K562 (cell line): ENCODE measurements at regions not wholly inside any gene's neighbourhood (a gene's known extent, or its start where the extent isn't known, plus 50 kb on each side); places are given as distances from the start of the nearest gene placed in this dataset.

Experiments
- ATAC-seq: fragments of 200-7000 bp; cut with Tn5 transposase; 3 replicates; pipeline ENCODE4 v1.9.1; 2020; ENCODE audit warnings: moderate library complexity
- BruUV-seq: library from RNA; stranded (reverse); fragments of 400-500 nt; replicated peaks from 2 replicates; lab custom pipeline; 2021; lab: Mats Ljungman, UMichigan
- CTCF ChIA-PET: fragments of 300-600 bp; formaldehyde crosslinking; extraction: SDS; loops from one replicate; lab custom pipeline; 2021; ENCODE audit warnings: low intra/inter-chr PET ratio; lab: Yijun Ruan, JAX
- POLR2A ChIA-PET: fragments of 300-600, 350-650 bp; sonication (Branson Sonifier 250); formaldehyde crosslinking; extraction: SDS; loops from one replicate; lab custom pipeline; 2021; ENCODE audit warnings: antibody characterized with exemption, inconsistent platforms; lab: Yijun Ruan, JAX
- DNase-seq, 4 experiments: peaks; one replicate each; pipeline versions ENCODE4 v3.0.0 to v3.0.0-alpha.2; 2011 to 2018; ENCODE audit warnings: low spot score in 3 of 4, mixed read lengths in 3 of 4; ENCODE audit errors: extremely low read depth in 1 of 4
- FAIRE-seq: peaks from 2 replicates; lab custom pipeline; 2011; peaks lifted over from hg19 to GRCh38; lab: Jason Lieb, UNC
- H2AFZ ChIP-seq: 2 replicates; pipeline ENCODE4 v1.6.0; 2011; ENCODE audit warnings: low read depth, low read length, control low read depth, inconsistent platforms
- H3K27ac ChIP-seq: fragments of 200-600 bp; 3 replicates; pipeline ENCODE4 v1.8.0; 2011; ENCODE audit warnings: low read depth, mild to moderate bottlenecking, control low read depth, inconsistent platforms, low read length, moderate library complexity, mixed read lengths; ENCODE audit errors: extremely low read depth
- H3K27me3 ChIP-seq, 2 experiments: fragments of 300-600 bp in 1 of 2; 2 replicates in 1 of 2; 3 replicates in 1 of 2; pipeline versions ENCODE4 v1.6.0 to v1.8.0; 2011; ENCODE audit warnings: inconsistent platforms in 2 of 2, low read length in 2 of 2, mild to moderate bottlenecking in 1 of 2, mixed read lengths in 1 of 2, moderate library complexity in 1 of 2; ENCODE audit not compliant: control insufficient read depth in 2 of 2, insufficient read depth in 2 of 2
- H3K36me3 ChIP-seq: fragments of 300-600 bp; 3 replicates; pipeline ENCODE4 v1.8.0; 2011; ENCODE audit warnings: mild to moderate bottlenecking, low read length, inconsistent platforms; ENCODE audit not compliant: control insufficient read depth, insufficient read depth
- H3K4me1 ChIP-seq, 2 experiments: fragments of 200-600 bp in 1 of 2; replicated peaks in 1 of 2; 2 replicates in 1 of 2; 3 replicates in 1 of 2; pipeline versions ENCODE4 v1.5.1 to v1.8.0; 2011; ENCODE audit warnings: inconsistent platforms in 2 of 2, low read length in 2 of 2, mild to moderate bottlenecking in 1 of 2, mixed read lengths in 1 of 2, moderate library complexity in 1 of 2; ENCODE audit not compliant: control insufficient read depth in 2 of 2, insufficient read depth in 2 of 2
- H3K4me2 ChIP-seq: 2 replicates; pipeline ENCODE4 v1.6.1; 2011; ENCODE audit warnings: low read length, control low read depth, inconsistent platforms, mixed read lengths; ENCODE audit not compliant: insufficient read depth
- H3K4me3 ChIP-seq: fragments of 200-600 bp; sonication (generic), shearing (Covaris generic); 2 replicates; pipeline ENCODE4 v1.5.1; 2016; ENCODE audit warnings: control low read depth, inconsistent platforms
- H3K79me2 ChIP-seq: fragments of 200-600 bp; 3 replicates; pipeline ENCODE4 v1.8.0; 2011; ENCODE audit warnings: low read length, inconsistent platforms; ENCODE audit not compliant: control insufficient read depth, insufficient read depth
- H3K9ac ChIP-seq, 2 experiments: 2 replicates each; pipeline versions ENCODE4 v1.6.0 to v1.6.1; 2011; ENCODE audit warnings: low read depth in 2 of 2, low read length in 2 of 2, control low read depth in 1 of 2, inconsistent platforms in 1 of 2, mild to moderate bottlenecking in 1 of 2, mixed read lengths in 1 of 2; ENCODE audit not compliant: insufficient read depth in 1 of 2
- H3K9me1 ChIP-seq: one replicate; pipeline ENCODE4 v1.6.0; 2011; ENCODE audit warnings: inconsistent platforms, mild to moderate bottlenecking, low read length, moderate library complexity; ENCODE audit not compliant: control insufficient read depth, insufficient read depth
- H3K9me3 ChIP-seq: replicated peaks from 2 replicates; pipeline ENCODE4 v1.5.1; 2011; ENCODE audit warnings: low read depth, low read length, inconsistent platforms; ENCODE audit not compliant: control insufficient read depth, insufficient read depth
- H4K20me1 ChIP-seq: replicated peaks from 2 replicates; pipeline ENCODE4 v1.6.1; 2011; ENCODE audit warnings: low read length, inconsistent platforms, mixed read lengths; ENCODE audit not compliant: control insufficient read depth, insufficient read depth
- ARID1B ChIP-seq: fragments of 450-650 bp; IDR thresholded peaks from 2 replicates; pipeline ENCODE4 v1.6.1; 2016; ENCODE audit warnings: antibody characterized with exemption, mild to moderate bottlenecking, inconsistent platforms
- CBX3 ChIP-seq, 2 experiments: IDR thresholded peaks; 1 replicate in 1 of 2; 2 replicates in 1 of 2; pipeline ENCODE4 v1.6.1; 2012; ENCODE audit warnings: inconsistent platforms in 2 of 2, low read length in 2 of 2, borderline replicate concordance in 1 of 2, control low read depth in 1 of 2
- CSDE1 ChIP-seq, 2 experiments: fragments of 450-650 bp; IDR thresholded peaks; 2 replicates each; pipeline ENCODE4 v1.6.1; 2016; ENCODE audit warnings: mild to moderate bottlenecking in 1 of 2
- ELF4 ChIP-seq: fragments of 450-650 bp; formaldehyde crosslinking; IDR thresholded peaks from 2 replicates; pipeline ENCODE4 v1.4.0; 2022; ENCODE audit warnings: missing genetic modification characterization
- EP400 ChIP-seq: fragments of 450-650 bp; IDR thresholded peaks from 2 replicates; pipeline ENCODE4 v1.6.1; 2017; ENCODE audit warnings: antibody characterized with exemption, mild to moderate bottlenecking, moderate library complexity
- HIVEP1 ChIP-seq: fragments of 250-450 bp; sonication (Bioruptor Pico); IDR thresholded peaks from 2 replicates; pipeline ENCODE4 v1.4.0; 2020; ENCODE audit warnings: mild to moderate bottlenecking
- HMGN3 ChIP-seq: IDR thresholded peaks from 2 replicates; pipeline ENCODE4 v1.6.1; 2011; ENCODE audit warnings: borderline replicate concordance, low read depth, mild to moderate bottlenecking, mixed read lengths, low read length; ENCODE audit not compliant: insufficient read length; ENCODE audit errors: extremely low read depth
- MAX ChIP-seq: sonication (generic); formaldehyde crosslinking; IDR thresholded peaks from 2 replicates; pipeline ENCODE4 v1.9.0; 2022; ENCODE audit warnings: mild to moderate bottlenecking, missing genetic modification reagents
- MTA2 ChIP-seq: fragments of 450-650 bp; IDR thresholded peaks from 2 replicates; pipeline ENCODE4 v1.6.1; 2016; ENCODE audit warnings: low read depth
- NELFE ChIP-seq: IDR thresholded peaks from 2 replicates; pipeline ENCODE4 v1.6.1; 2011; ENCODE audit warnings: mild to moderate bottlenecking; ENCODE audit not compliant: insufficient read depth, insufficient read length
- RBM22 ChIP-seq: fragments of 200-400 bp; formaldehyde crosslinking; IDR thresholded peaks from 2 replicates; pipeline ENCODE4 v1.6.1; 2018; ENCODE audit warnings: low read length, low read depth; ENCODE audit not compliant: poor library complexity, severe bottlenecking
- SIX5 ChIP-seq, 2 experiments: IDR thresholded peaks; 2 replicates each; pipeline ENCODE4 v1.6.1; 2011; ENCODE audit warnings: low read length in 2 of 2, borderline replicate concordance in 1 of 2, low read depth in 1 of 2, mild to moderate bottlenecking in 1 of 2, moderate library complexity in 1 of 2; ENCODE audit not compliant: insufficient read depth in 1 of 2
- TCF15 ChIP-seq: fragments of 250-450 bp; sonication (Bioruptor Pico); IDR thresholded peaks from 2 replicates; pipeline ENCODE4 v1.8.0; 2022; ENCODE audit warnings: moderate library complexity, mild to moderate bottlenecking, inconsistent platforms
- ZNF316 ChIP-seq: fragments of 450-650 bp; IDR thresholded peaks from 2 replicates; pipeline ENCODE4 v1.6.1; 2016
- ZNF444 ChIP-seq: fragments of 250-450 bp; sonication (Bioruptor Pico); IDR thresholded peaks from 2 replicates; pipeline ENCODE4 v1.4.0; 2020; ENCODE audit warnings: mild to moderate bottlenecking, moderate library complexity
- WGBS: fragments of 100-300 bp; shearing (Covaris generic); methylation state at CpG from one replicate; pipeline ENCODE4 v1.1.6; 2016; ENCODE audit warnings: low coverage, mixed read lengths; ENCODE audit not compliant: insufficient coverage; ENCODE audit errors: missing lambda C conversion rate; 5-methylcytosine and 5-hydroxymethylcytosine counted together
- in situ Hi-C: fragments of 300-500 bp; cut with MboI; formaldehyde crosslinking; loops from 4 replicates; pipeline ENCODE4 v1.15.0; 2018; ENCODE audit warnings: inconsistent platforms, mixed read lengths
- intact Hi-C: fragments of 100-400 bp; cut with micrococcal nuclease; formaldehyde crosslinking; loops from 2 replicates; pipeline ENCODE4 v1.14.2; 2022
- TF ChIP-seq, protein P1 (sequence below), 2 experiments: fragments of 450-650 bp in 1 of 2; IDR thresholded peaks; 2 replicates each; pipeline ENCODE4 v1.6.1; 2011 to 2017; ENCODE audit warnings: low read depth in 2 of 2, antibody characterized with exemption in 1 of 2, borderline replicate concordance in 1 of 2, low read length in 1 of 2, mild to moderate bottlenecking in 1 of 2, mixed read lengths in 1 of 2; ENCODE audit not compliant: control insufficient read depth in 1 of 2
- TF ChIP-seq, protein P2 (sequence below): fragments of 250-450 bp; sonication (Bioruptor Pico); IDR thresholded peaks from 2 replicates; pipeline ENCODE4 v1.4.0; 2020

- TF ChIP-seq, protein P1, sequence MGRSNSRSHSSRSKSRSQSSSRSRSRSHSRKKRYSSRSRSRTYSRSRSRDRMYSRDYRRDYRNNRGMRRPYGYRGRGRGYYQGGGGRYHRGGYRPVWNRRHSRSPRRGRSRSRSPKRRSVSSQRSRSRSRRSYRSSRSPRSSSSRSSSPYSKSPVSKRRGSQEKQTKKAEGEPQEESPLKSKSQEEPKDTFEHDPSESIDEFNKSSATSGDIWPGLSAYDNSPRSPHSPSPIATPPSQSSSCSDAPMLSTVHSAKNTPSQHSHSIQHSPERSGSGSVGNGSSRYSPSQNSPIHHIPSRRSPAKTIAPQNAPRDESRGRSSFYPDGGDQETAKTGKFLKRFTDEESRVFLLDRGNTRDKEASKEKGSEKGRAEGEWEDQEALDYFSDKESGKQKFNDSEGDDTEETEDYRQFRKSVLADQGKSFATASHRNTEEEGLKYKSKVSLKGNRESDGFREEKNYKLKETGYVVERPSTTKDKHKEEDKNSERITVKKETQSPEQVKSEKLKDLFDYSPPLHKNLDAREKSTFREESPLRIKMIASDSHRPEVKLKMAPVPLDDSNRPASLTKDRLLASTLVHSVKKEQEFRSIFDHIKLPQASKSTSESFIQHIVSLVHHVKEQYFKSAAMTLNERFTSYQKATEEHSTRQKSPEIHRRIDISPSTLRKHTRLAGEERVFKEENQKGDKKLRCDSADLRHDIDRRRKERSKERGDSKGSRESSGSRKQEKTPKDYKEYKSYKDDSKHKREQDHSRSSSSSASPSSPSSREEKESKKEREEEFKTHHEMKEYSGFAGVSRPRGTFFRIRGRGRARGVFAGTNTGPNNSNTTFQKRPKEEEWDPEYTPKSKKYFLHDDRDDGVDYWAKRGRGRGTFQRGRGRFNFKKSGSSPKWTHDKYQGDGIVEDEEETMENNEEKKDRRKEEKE (IDR thresholded peaks at IDR 0.05; ENCODE audit: borderline replicate concordance in 1 of 2, control insufficient read depth in 1 of 2, low read depth in 2 of 2, low read length in 1 of 2), result no peak
- TF ChIP-seq CSDE1 (IDR thresholded peaks at IDR 0.05) (no peak), HIVEP1 (CRISPR knock-in tag) (no peak), ELF4 (CRISPR knock-in tag) (no peak), ARID1B (no peak), CBX3 (IDR thresholded peaks at IDR 0.05; ENCODE audit: borderline replicate concordance in 1 of 2, low read length in 2 of 2) (no peak)
Observed at GRCh38 chr3:103060242-103060641, 625.4 kb downstream of the ZPLD1 start (continued).

DNA sequence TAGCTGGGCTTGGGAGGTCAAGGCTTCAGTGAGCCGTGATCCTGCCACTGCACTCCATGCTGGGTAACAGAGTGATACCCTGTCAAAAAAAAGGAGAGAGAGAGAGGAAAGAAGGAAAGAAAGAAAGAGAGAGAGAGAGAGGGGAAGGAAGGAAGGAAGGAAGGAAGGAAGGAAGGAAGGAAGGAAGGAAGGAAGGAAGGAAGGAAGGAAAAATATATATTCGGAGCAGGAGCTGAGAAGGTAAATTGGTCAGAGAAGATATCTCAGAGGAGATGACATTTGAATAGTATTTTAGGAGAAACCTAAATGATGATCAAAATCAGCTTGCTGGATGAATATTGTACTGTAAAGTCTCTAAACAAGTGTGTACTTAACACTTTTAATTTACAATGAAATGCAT lies 633.1 kb downstream of the ZPLD1 start:
- BruUV-seq, result no TSS peak
- no peaks in the 10 kb centered on the region for H4K20me1 ChIP-seq
- no peak for FAIRE-seq

More for the DNA sequence above, 633.1 kb downstream of the ZPLD1 start:
- 0% methylated on average over 1 of the region's 2 CpGs for WGBS
- Histone ChIP-seq H3K36me3 (no peaks in the 10 kb centered on the region), H3K4me2 (no peak overlapping the region), H2AFZ (no peak overlapping the region), H3K4me3 (no peak overlapping the region), H3K9me3 (no peaks in the 10 kb centered on the region), H3K4me1 (no peaks in the 10 kb centered on the region), H3K27me3 (no peaks in the 10 kb centered on the region), H3K9ac (no peak overlapping the region), H3K79me2 (no peaks in the 10 kb centered on the region), H3K27ac (no peak overlapping the region), H3K9me1 (no peaks in the 10 kb centered on the region)
- POLR2A ChIA-PET, result no interaction called here
- in situ Hi-C loops (no loop called here), intact Hi-C loops (no loop called here)
- CTCF ChIA-PET, result no interaction called here
- ATAC-seq (no peak), DNase-seq (no peak)
- TF ChIP-seq ZNF316 (no peak), EP400 (no peak), NELFE (no peak), SIX5 (IDR thresholded peaks at IDR 0.05; ENCODE audit: borderline replicate concordance in 1 of 2, insufficient read depth in 1 of 2, low read depth in 1 of 2, low read length in 2 of 2) (no peak), ZNF444 (CRISPR knock-in tag) (no peak), HMGN3 (no peak), MAX (CRISPR knock-in tag) (no peak), RBM22 (no peak), TCF15 (no peak), MTA2 (no peak)
- TF ChIP-seq, protein P2, sequence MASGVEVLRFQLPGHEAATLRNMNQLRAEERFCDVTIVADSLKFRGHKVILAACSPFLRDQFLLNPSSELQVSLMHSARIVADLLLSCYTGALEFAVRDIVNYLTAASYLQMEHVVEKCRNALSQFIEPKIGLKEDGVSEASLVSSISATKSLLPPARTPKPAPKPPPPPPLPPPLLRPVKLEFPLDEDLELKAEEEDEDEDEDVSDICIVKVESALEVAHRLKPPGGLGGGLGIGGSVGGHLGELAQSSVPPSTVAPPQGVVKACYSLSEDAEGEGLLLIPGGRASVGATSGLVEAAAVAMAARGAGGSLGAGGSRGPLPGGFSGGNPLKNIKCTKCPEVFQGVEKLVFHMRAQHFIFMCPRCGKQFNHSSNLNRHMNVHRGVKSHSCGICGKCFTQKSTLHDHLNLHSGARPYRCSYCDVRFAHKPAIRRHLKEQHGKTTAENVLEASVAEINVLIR, result no peak
